Tibial nerve (tissue), 4 donors: ENCODE measurements at regions not wholly inside any gene's neighbourhood (a gene's known extent, or its start where the extent isn't known, plus 50 kb on each side); places are given as distances from the start of the nearest gene placed in this dataset.

Source experiments
- DNase-seq, 2 donors: peaks; one replicate each; pipeline ENCODE4 v3.0.0-alpha.2; 2019; ENCODE audit warnings: low spot score in 2 of 2
- H3K27ac ChIP-seq, 4 donors: fragments of 200-600 bp; sonication (generic) in 3 of 4; one replicate each; pipeline ENCODE4 v1.5.1; 2017 to 2019; ENCODE audit warnings: mild to moderate bottlenecking in 1 of 4
- H3K27me3 ChIP-seq, 2 donors: fragments of 200-600 bp; sonication (generic) in 1 of 2; one replicate each; pipeline versions ENCODE4 v1.5.1 to v1.6.0; 2017 to 2019
- H3K36me3 ChIP-seq, 3 donors: fragments of 200-600 bp; sonication (generic); one replicate each; pipeline ENCODE4 v1.5.1; 2018 to 2019
- H3K4me1 ChIP-seq, 4 donors: fragments of 200-600 bp; sonication (generic) in 3 of 4; one replicate each; pipeline ENCODE4 v1.5.1; 2017 to 2019
- H3K4me3 ChIP-seq, 4 donors: fragments of 200-600 bp; sonication (generic) in 3 of 4; one replicate each; pipeline ENCODE4 v1.5.1; 2017 to 2019; ENCODE audit warnings: mild to moderate bottlenecking in 1 of 4, moderate library complexity in 1 of 4
- H3K9me3 ChIP-seq, 4 donors: fragments of 200-600 bp; sonication (generic) in 3 of 4; one replicate each; pipeline ENCODE4 v1.5.1; 2017 to 2019
- EP300 ChIP-seq, 2 donors: sonication (generic); formaldehyde crosslinking; IDR thresholded peaks; one replicate each; pipeline ENCODE4 v1.6.1; 2017; ENCODE audit warnings: antibody characterized with exemption in 2 of 2, mild to moderate bottlenecking in 1 of 2
- POLR2A ChIP-seq, 2 donors: fragments of 450-650 bp; IDR thresholded peaks; one replicate each; pipeline ENCODE4 v1.6.1; 2017; ENCODE audit warnings: antibody characterized with exemption in 2 of 2, mild to moderate bottlenecking in 2 of 2, moderate library complexity in 2 of 2
- WGBS, 2 donors: methylation state at CpG; one replicate each; pipeline ENCODE4 v1.1.5; 2018; 5-methylcytosine and 5-hydroxymethylcytosine counted together
- TF ChIP-seq, protein P1 (sequence below), 5 experiments: fragments of 200-600 bp in 3 of 5; fragments of 450-650 bp in 2 of 5; sonication (generic) in 3 of 5; IDR thresholded peaks; one replicate each; pipeline ENCODE4 v1.5.1; 2016 to 2019; ENCODE audit warnings: antibody characterized with exemption in 5 of 5, mild to moderate bottlenecking in 3 of 5, moderate library complexity in 2 of 5

DNA sequence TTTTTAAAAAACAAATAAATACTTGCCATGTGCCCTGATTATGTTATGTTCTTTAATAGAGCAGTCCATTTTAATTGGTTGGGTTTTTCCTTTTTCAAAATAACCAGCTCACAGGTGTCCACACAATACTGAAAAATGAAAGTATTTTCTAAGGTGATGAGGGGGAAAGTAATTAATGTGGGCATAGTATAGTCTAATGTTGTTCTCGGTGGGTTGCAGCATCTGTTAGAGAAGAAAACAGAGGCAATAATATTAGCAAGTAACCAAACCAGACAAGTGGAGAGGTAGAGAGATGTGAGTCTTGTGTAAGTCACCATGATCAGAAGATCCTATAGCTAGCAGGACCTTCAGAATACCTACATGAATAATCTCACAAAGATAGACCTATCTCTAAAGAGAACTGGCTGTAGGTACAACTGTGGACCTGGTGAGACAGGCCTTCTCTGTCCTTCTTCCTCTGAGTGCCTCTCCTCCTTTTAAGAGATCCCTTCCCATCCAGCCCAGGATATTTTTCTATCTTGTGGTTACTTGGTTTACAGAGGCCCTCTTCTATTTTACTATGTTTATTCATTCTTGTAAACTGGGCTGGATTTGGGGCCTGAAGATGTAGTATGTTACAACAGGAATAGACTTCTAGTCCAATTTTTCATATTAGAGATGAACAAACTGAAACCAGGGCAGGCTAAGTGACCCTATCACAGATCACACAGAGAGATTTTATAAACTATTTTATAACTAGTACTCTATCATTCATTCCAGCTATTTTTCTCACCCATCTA, 67.1 kb upstream of the MSTN start:
- WGBS, 2 donors: 92 to 97% methylated on average over 1 of the region's 1 CpG
- DNase-seq: no peak
- H3K27ac ChIP-seq: no peak overlapping the region
- no peaks in the 10 kb centered on the region for H3K9me3 ChIP-seq
- no peaks in the 10 kb centered on the region for H3K4me1 ChIP-seq
- H3K4me3 ChIP-seq: no peak overlapping the region
- H3K36me3 ChIP-seq: no peaks in the 10 kb centered on the region
- H3K27me3 ChIP-seq: no peaks in the 10 kb centered on the region
- TF ChIP-seq POLR2A (IDR thresholded peaks at IDR 0.05) (no peak), EP300 (IDR thresholded peaks at IDR 0.05) (no peak)
- TF ChIP-seq, protein P1, sequence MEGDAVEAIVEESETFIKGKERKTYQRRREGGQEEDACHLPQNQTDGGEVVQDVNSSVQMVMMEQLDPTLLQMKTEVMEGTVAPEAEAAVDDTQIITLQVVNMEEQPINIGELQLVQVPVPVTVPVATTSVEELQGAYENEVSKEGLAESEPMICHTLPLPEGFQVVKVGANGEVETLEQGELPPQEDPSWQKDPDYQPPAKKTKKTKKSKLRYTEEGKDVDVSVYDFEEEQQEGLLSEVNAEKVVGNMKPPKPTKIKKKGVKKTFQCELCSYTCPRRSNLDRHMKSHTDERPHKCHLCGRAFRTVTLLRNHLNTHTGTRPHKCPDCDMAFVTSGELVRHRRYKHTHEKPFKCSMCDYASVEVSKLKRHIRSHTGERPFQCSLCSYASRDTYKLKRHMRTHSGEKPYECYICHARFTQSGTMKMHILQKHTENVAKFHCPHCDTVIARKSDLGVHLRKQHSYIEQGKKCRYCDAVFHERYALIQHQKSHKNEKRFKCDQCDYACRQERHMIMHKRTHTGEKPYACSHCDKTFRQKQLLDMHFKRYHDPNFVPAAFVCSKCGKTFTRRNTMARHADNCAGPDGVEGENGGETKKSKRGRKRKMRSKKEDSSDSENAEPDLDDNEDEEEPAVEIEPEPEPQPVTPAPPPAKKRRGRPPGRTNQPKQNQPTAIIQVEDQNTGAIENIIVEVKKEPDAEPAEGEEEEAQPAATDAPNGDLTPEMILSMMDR (IDR thresholded peaks at IDR 0.05): no peak

DNA sequence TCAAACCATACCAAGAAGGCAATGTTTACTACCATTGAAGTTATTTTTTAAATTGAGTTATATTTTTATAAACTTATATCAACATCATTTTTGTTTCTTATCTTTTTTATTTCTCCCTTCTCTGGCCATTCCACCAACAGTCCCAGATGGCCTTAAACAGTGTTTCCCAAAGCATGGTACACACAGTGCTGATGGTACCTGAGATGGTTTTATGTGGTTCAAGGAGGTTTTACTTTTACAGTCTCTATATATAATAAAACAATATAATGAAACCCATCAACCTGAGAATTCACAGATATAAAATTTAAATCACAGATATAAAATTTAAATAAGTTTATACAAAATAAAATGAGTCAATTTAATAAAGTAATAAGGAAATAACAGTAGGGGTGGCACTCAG, 65.1 kb upstream of the MSTN start:
- H3K27ac ChIP-seq: no peak overlapping the region
- DNase-seq: no peak
- H3K27me3 ChIP-seq: no peaks in the 10 kb centered on the region
- H3K9me3 ChIP-seq: no peaks in the 10 kb centered on the region
- H3K4me1 ChIP-seq: no peaks in the 10 kb centered on the region
- H3K36me3 ChIP-seq: no peaks in the 10 kb centered on the region
- no peak overlapping the region for H3K4me3 ChIP-seq
- TF ChIP-seq, protein P1 (IDR thresholded peaks at IDR 0.05): no peak
- TF ChIP-seq EP300 (IDR thresholded peaks at IDR 0.05) (no peak), POLR2A (IDR thresholded peaks at IDR 0.05) (no peak)

DNA sequence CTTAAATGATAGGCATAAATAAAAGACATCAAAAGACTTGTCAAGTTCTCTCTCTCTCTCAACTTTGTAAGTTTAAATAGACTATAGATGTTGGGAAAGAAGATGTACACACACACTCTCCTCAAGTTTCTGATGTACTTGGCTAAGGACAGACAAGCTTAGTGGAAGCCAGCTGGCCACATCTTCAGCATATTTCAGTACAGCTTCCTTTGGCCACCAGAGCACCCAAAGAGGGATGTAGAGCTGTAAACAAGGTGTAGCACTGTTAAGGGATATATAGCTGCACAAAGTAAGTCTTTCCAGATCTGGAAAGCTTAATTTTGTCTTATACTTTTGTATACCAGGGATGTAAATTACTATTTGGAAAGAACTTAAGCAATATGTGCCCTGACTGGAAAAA, 64.3 kb upstream of the MSTN start:
- TF ChIP-seq EP300 (IDR thresholded peaks at IDR 0.05) (no peak), POLR2A (IDR thresholded peaks at IDR 0.05) (no peak)
- TF ChIP-seq, protein P1 (IDR thresholded peaks at IDR 0.05): no peak
- no peak for DNase-seq
- H3K9me3 ChIP-seq: no peaks in the 10 kb centered on the region
- H3K4me1 ChIP-seq: no peaks in the 10 kb centered on the region
- no peak overlapping the region for H3K4me3 ChIP-seq
- H3K27ac ChIP-seq: no peak overlapping the region
- no peaks in the 10 kb centered on the region for H3K27me3 ChIP-seq
- no peaks in the 10 kb centered on the region for H3K36me3 ChIP-seq

DNA sequence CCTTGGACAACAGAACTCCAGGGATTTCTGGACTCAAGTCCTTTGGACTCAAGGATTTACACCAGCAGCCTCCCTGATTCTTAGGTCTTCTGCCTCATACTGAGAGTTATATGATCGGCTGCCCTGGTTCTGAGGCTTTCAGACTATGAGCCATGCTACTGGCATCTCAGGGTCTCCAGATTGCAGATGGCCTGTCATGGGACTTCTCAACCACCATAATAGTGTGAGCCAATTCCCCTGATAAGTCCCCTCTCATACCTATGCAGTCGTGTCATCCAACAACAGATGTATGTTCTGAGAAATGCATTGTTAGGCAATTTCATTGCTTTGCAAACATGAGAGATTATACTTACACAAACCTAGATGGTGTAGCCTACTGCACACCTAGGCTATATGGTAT, 61.4 kb upstream of the MSTN start:
- Histone ChIP-seq H3K27me3 (no peaks in the 10 kb centered on the region), H3K36me3 (no peaks in the 10 kb centered on the region), H3K4me1 (peaks cover 0 to 7% (median 0%) of the 10 kb centered on the region in 4 donors), H3K4me3 (no peak overlapping the region), H3K9me3 (no peaks in the 10 kb centered on the region), H3K27ac (no peak overlapping the region)
- WGBS, 2 donors: 82 to 85% methylated on average over 2 of the region's 2 CpGs
- no peak for DNase-seq
- no peak for TF ChIP-seq EP300 (IDR thresholded peaks at IDR 0.05)
- TF ChIP-seq, protein P1 (IDR thresholded peaks at IDR 0.05): no peak
- no peak for TF ChIP-seq POLR2A (IDR thresholded peaks at IDR 0.05)

DNA sequence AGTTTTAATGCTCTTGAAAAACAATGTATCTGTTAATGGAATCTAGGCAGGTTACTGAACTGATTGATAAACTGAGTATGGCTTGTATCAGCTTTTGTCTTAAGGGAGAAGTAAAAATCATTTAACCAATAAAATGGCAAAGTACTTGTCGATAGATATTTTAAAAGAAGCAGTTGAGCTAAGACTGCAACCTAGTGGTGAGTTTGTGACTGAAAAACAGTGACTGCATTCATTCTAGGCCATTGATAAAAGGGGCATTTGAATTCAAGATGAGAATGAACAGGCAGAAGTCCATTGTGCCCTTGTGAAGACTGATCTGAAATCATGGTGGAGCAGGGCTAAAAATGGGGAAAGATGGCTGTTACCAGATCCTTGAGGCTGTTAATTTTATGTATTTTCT, 59.4 kb upstream of the MSTN start:
- TF ChIP-seq POLR2A (IDR thresholded peaks at IDR 0.05) (no peak), EP300 (IDR thresholded peaks at IDR 0.05) (no peak)
- TF ChIP-seq, protein P1 (IDR thresholded peaks at IDR 0.05): peak in 4 of 5 experiments; percentile 24 to 40 (median 31)
- Histone ChIP-seq H3K36me3 (no peaks in the 10 kb centered on the region), H3K9me3 (no peaks in the 10 kb centered on the region), H3K27ac (peak overlapping the region in 1 of 4 donors; percentile 11), H3K4me3 (no peak overlapping the region), H3K27me3 (no peaks in the 10 kb centered on the region), H3K4me1 (peaks cover 0 to 7% (median 0%) of the 10 kb centered on the region in 4 donors)
- WGBS, 2 donors: 22 to 43% methylated on average over 1 of the region's 1 CpG
- DNase-seq: no peak
